Natural killer cell (primary cell): ENCODE measurements at regions not wholly inside any gene's neighbourhood (a gene's known extent, or its start where the extent isn't known, plus 50 kb on each side); places are given as distances from the start of the nearest gene placed in this dataset.

Experiments used
- ATAC-seq, 3 donors: fragments of 150-1000 bp in 2 of 3; fragments of 200-7000 bp in 1 of 3; cut with Tn5 transposase; 1 replicate in 1 of 3; 2 replicates in 2 of 3; pipeline ENCODE4 v1.10.0; 2021; ENCODE audit warnings: mild to moderate bottlenecking in 2 of 3, moderate library complexity in 2 of 3
- DNase-seq, 2 donors: peaks; one replicate each; pipeline versions ENCODE4 v3.0.0 to v3.0.0-alpha.2; 2013 to 2021; ENCODE audit warnings: mixed read lengths in 1 of 2
- H3K27ac ChIP-seq: one replicate; pipeline ENCODE4 v1.5.1; 2013; ENCODE audit warnings: mild to moderate bottlenecking, low read length
- H3K27me3 ChIP-seq: one replicate; pipeline ENCODE4 v1.6.1; 2013; ENCODE audit warnings: low read length; ENCODE audit not compliant: control insufficient read depth, insufficient read depth
- H3K36me3 ChIP-seq: one replicate; pipeline ENCODE4 v1.6.1; 2013; ENCODE audit warnings: low read length; ENCODE audit not compliant: control insufficient read depth, insufficient read depth
- H3K4me1 ChIP-seq: one replicate; pipeline ENCODE4 v1.6.1; 2013; ENCODE audit warnings: low read length; ENCODE audit not compliant: control insufficient read depth, insufficient read depth
- H3K4me3 ChIP-seq: one replicate; pipeline ENCODE4 v1.5.1; 2013; ENCODE audit warnings: low read length
- H3K9me3 ChIP-seq: one replicate; pipeline ENCODE4 v1.6.1; 2013; ENCODE audit warnings: low read length; ENCODE audit not compliant: control insufficient read depth, insufficient read depth
- H3K27ac Mint-ChIP-seq, 2 donors: one replicate each; pipeline ENCODE4 v1.8.0; 2022; ENCODE audit warnings: mild to moderate bottlenecking in 2 of 2, mixed read lengths in 2 of 2, moderate library complexity in 1 of 2
- H3K27me3 Mint-ChIP-seq, 2 donors: one replicate each; pipeline ENCODE4 v1.8.0; 2022; ENCODE audit warnings: low read depth in 2 of 2, mixed read lengths in 2 of 2
- H3K36me3 Mint-ChIP-seq: one replicate; pipeline ENCODE4 v1.8.0; 2022; ENCODE audit warnings: mixed read lengths
- H3K4me1 Mint-ChIP-seq, 2 donors: one replicate each; pipeline ENCODE4 v1.8.0; 2022; ENCODE audit warnings: mixed read lengths in 2 of 2
- H3K4me3 Mint-ChIP-seq: one replicate; pipeline ENCODE4 v1.8.0; 2022; ENCODE audit warnings: mild to moderate bottlenecking, moderate library complexity, mixed read lengths
- H3K9me3 Mint-ChIP-seq, 2 donors: one replicate each; pipeline ENCODE4 v1.8.0; 2022; ENCODE audit warnings: mixed read lengths in 2 of 2
- CTCF ChIP-seq: fragments of 200-600 bp; IDR thresholded peaks from one replicate; pipeline ENCODE4 v1.8.0; 2022; ENCODE audit warnings: antibody characterized with exemption
- WGBS: methylation state at CpG from one replicate; pipeline ENCODE4 v1.1.7; 2013; ENCODE audit warnings: missing lambda C conversion rate; ENCODE audit not compliant: insufficient coverage; 5-methylcytosine and 5-hydroxymethylcytosine counted together
- intact Hi-C: fragments of 100-400 bp; cut with micrococcal nuclease; formaldehyde crosslinking; loops from one replicate; pipeline ENCODE4 v1.14.2; 2022

GRCh38 chr2:51220080-51220479 is 188.1 kb upstream of the NRXN1 start:
- peaks cover 2% of the 10 kb centered on the region for H3K9me3 ChIP-seq

GRCh38 chr2:51219468-51219867 is 187.5 kb upstream of the NRXN1 start:
- Histone ChIP-seq H3K36me3 (no peaks in the 10 kb centered on the region), H3K9me3 (peaks cover 2% of the 10 kb centered on the region), H3K4me3 (no peak overlapping the region), H3K27ac (no peak overlapping the region), H3K4me1 (no peaks in the 10 kb centered on the region), H3K27me3 (no peaks in the 10 kb centered on the region)
- intact Hi-C loops: no loop called here
- Mint-ChIP-seq H3K27ac (no peak overlapping the region), H3K27me3 (no peaks in the 10 kb centered on the region), H3K4me3 (no peak overlapping the region), H3K36me3 (no peaks in the 10 kb centered on the region), H3K4me1 (no peaks in the 10 kb centered on the region), H3K9me3 (peaks cover 6 to 11% of the 10 kb centered on the region in 2 donors)
- 62% methylated on average over 2 of the region's 4 CpGs for WGBS
- DNase-seq (no peak), ATAC-seq (no peak)
- no peak for TF ChIP-seq CTCF

More at GRCh38 chr2:51220080-51220479, 188.1 kb upstream of the NRXN1 start:
- no peak for TF ChIP-seq CTCF
- peaks cover 1% of the 10 kb centered on the region for H3K36me3 Mint-ChIP-seq
- no peak for ATAC-seq
- H3K4me3 Mint-ChIP-seq: no peak overlapping the region
- no peaks in the 10 kb centered on the region for H3K36me3 ChIP-seq
- H3K4me1 ChIP-seq: no peaks in the 10 kb centered on the region
- H3K27ac ChIP-seq: no peak overlapping the region
- no peak for DNase-seq
- intact Hi-C loops: no loop called here
- no peaks in the 10 kb centered on the region for H3K4me1 Mint-ChIP-seq
- 72% methylated on average over 2 of the region's 2 CpGs for WGBS
- H3K27ac Mint-ChIP-seq: no peak overlapping the region
- H3K27me3 ChIP-seq: no peaks in the 10 kb centered on the region
- H3K9me3 Mint-ChIP-seq: peaks cover 6 to 11% of the 10 kb centered on the region in 2 donors
- no peak overlapping the region for H3K4me3 ChIP-seq
- no peaks in the 10 kb centered on the region for H3K27me3 Mint-ChIP-seq

- TF ChIP-seq CTCF: no peak
- no peak overlapping the region for H3K27ac Mint-ChIP-seq
- peaks cover 7 to 9% of the 10 kb centered on the region in 2 donors for H3K9me3 Mint-ChIP-seq
- Histone ChIP-seq H3K36me3 (no peaks in the 10 kb centered on the region), H3K4me3 (no peak overlapping the region), H3K27me3 (no peaks in the 10 kb centered on the region), H3K9me3 (peaks cover 2% of the 10 kb centered on the region), H3K27ac (no peak overlapping the region), H3K4me1 (no peaks in the 10 kb centered on the region)
- no peaks in the 10 kb centered on the region for H3K36me3 Mint-ChIP-seq
- intact Hi-C loops: no loop called here
- no peak overlapping the region for H3K4me3 Mint-ChIP-seq
- WGBS: 57% methylated on average over 1 of the region's 1 CpG
- ATAC-seq (no peak), DNase-seq (no peak)
- H3K27me3 Mint-ChIP-seq: no peaks in the 10 kb centered on the region
- no peaks in the 10 kb centered on the region for H3K4me1 Mint-ChIP-seq
Observed at GRCh38 chr2:51218047-51218446, 186.1 kb upstream of the NRXN1 start.

GRCh38 chr2:51213826-51214225 is 181.9 kb upstream of the NRXN1 start:
- Histone ChIP-seq H3K36me3 (no peaks in the 10 kb centered on the region), H3K4me3 (no peak overlapping the region), H3K9me3 (no peaks in the 10 kb centered on the region), H3K4me1 (no peaks in the 10 kb centered on the region), H3K27me3 (no peaks in the 10 kb centered on the region), H3K27ac (no peak overlapping the region)
- TF ChIP-seq CTCF: no peak
- H3K4me1 Mint-ChIP-seq: no peaks in the 10 kb centered on the region
- intact Hi-C loops: no loop called here
- no peak for ATAC-seq
- no peak overlapping the region for H3K27ac Mint-ChIP-seq
- no peak for DNase-seq
- H3K4me3 Mint-ChIP-seq: no peak overlapping the region
- H3K36me3 Mint-ChIP-seq: no peaks in the 10 kb centered on the region
- H3K27me3 Mint-ChIP-seq: no peaks in the 10 kb centered on the region
- WGBS: 67% methylated on average over 1 of the region's 2 CpGs
- peaks cover 8 to 15% of the 10 kb centered on the region in 2 donors for H3K9me3 Mint-ChIP-seq
